Activated T-cell treated with anti-CD3 and anti-CD28 coated beads, Interleukin-2, amount 50 U/mL, for 4 hours (primary cell): ENCODE measurements at regions not wholly inside any gene's neighbourhood (a gene's known extent, or its start where the extent isn't known, plus 50 kb on each side); places are given as distances from the start of the nearest gene placed in this dataset.

Experiments
- ATAC-seq, 2 donors: fragments of 200-7000 bp; cut with Tn5 transposase; one replicate each; pipeline ENCODE4 v1.10.0; 2021
- DNase-seq: peaks from one replicate; pipeline ENCODE4 v3.0.0-alpha.2; 2020
- H3K27me3 Mint-ChIP-seq: one replicate; pipeline ENCODE4 v1.8.0; 2021; ENCODE audit warnings: low read depth, mixed read lengths
- H3K36me3 Mint-ChIP-seq: one replicate; pipeline ENCODE4 v1.8.0; 2022; ENCODE audit warnings: mixed read lengths; ENCODE audit not compliant: insufficient read depth
- H3K4me1 Mint-ChIP-seq: one replicate; pipeline ENCODE4 v1.8.0; 2021; ENCODE audit warnings: low read depth, mixed read lengths
- H3K4me3 Mint-ChIP-seq: one replicate; pipeline ENCODE4 v1.8.0; 2021; ENCODE audit warnings: mild to moderate bottlenecking, moderate library complexity, mixed read lengths
- H3K9me3 Mint-ChIP-seq: one replicate; pipeline ENCODE4 v1.8.0; 2021; ENCODE audit warnings: mixed read lengths

- DNase-seq (no peak), ATAC-seq (no peak)
- Mint-ChIP-seq H3K9me3 (no peaks in the 10 kb centered on the region), H3K4me3 (no peak overlapping the region), H3K36me3 (no peaks in the 10 kb centered on the region), H3K4me1 (no peaks in the 10 kb centered on the region), H3K27me3 (no peaks in the 10 kb centered on the region)
Observed at GRCh38 chr6:84492241-84493165, 265.1 kb upstream of the CEP162 start.

- no peaks in the 10 kb centered on the region for H3K4me1 Mint-ChIP-seq
- no peaks in the 10 kb centered on the region for H3K9me3 Mint-ChIP-seq
- H3K27me3 Mint-ChIP-seq, result no peaks in the 10 kb centered on the region
- no peaks in the 10 kb centered on the region for H3K36me3 Mint-ChIP-seq
- ATAC-seq (no peak), DNase-seq (no peak)
- H3K4me3 Mint-ChIP-seq, result no peak overlapping the region
Observed at GRCh38 chr6:84489598-84489997, 262.2 kb upstream of the CEP162 start.

GRCh38 chr6:84486526-84486925, 259.1 kb upstream of the CEP162 start:
- no peak overlapping the region for H3K4me3 Mint-ChIP-seq
- ATAC-seq, result no peak

GRCh38 chr6:84469144-84469543, 241.7 kb upstream of the CEP162 start:
- H3K4me3 Mint-ChIP-seq, result no peak overlapping the region
- ATAC-seq (no peak), DNase-seq (no peak)
- no peaks in the 10 kb centered on the region for H3K36me3 Mint-ChIP-seq
- H3K4me1 Mint-ChIP-seq, result no peaks in the 10 kb centered on the region
- H3K27me3 Mint-ChIP-seq, result no peaks in the 10 kb centered on the region
- peaks cover 8% of the 10 kb centered on the region for H3K9me3 Mint-ChIP-seq

More at GRCh38 chr6:84486526-84486925, 259.1 kb upstream of the CEP162 start:
- Mint-ChIP-seq H3K9me3 (no peaks in the 10 kb centered on the region), H3K27me3 (no peaks in the 10 kb centered on the region), H3K36me3 (no peaks in the 10 kb centered on the region), H3K4me1 (no peaks in the 10 kb centered on the region)
- no peak for DNase-seq

- DNase-seq (no peak), ATAC-seq (no peak)
- no peaks in the 10 kb centered on the region for H3K4me1 Mint-ChIP-seq
- no peaks in the 10 kb centered on the region for H3K27me3 Mint-ChIP-seq
- no peaks in the 10 kb centered on the region for H3K36me3 Mint-ChIP-seq
- no peak overlapping the region for H3K4me3 Mint-ChIP-seq
- H3K9me3 Mint-ChIP-seq, result no peaks in the 10 kb centered on the region
Observed at GRCh38 chr6:84467296-84467695, 239.9 kb upstream of the CEP162 start.

GRCh38 chr6:84466511-84466910, 239.1 kb upstream of the CEP162 start:
- ATAC-seq, result no peak

GRCh38 chr6:84464471-84464870, 237.0 kb upstream of the CEP162 start:
- Mint-ChIP-seq H3K36me3 (no peaks in the 10 kb centered on the region), H3K27me3 (no peaks in the 10 kb centered on the region), H3K9me3 (no peaks in the 10 kb centered on the region), H3K4me3 (no peak overlapping the region), H3K4me1 (no peaks in the 10 kb centered on the region)
- DNase-seq, result no peak
- ATAC-seq, result no peak

More at GRCh38 chr6:84466511-84466910, 239.1 kb upstream of the CEP162 start:
- DNase-seq, result no peak
- Mint-ChIP-seq H3K4me3 (no peak overlapping the region), H3K9me3 (no peaks in the 10 kb centered on the region), H3K4me1 (no peaks in the 10 kb centered on the region), H3K36me3 (no peaks in the 10 kb centered on the region), H3K27me3 (no peaks in the 10 kb centered on the region)

GRCh38 chr6:84462698-84463097, 235.3 kb upstream of the CEP162 start:
- DNase-seq (no peak), ATAC-seq (no peak)
- Mint-ChIP-seq H3K4me3 (no peak overlapping the region), H3K27me3 (no peaks in the 10 kb centered on the region), H3K36me3 (no peaks in the 10 kb centered on the region), H3K9me3 (no peaks in the 10 kb centered on the region), H3K4me1 (no peaks in the 10 kb centered on the region)

- Mint-ChIP-seq H3K4me1 (no peaks in the 10 kb centered on the region), H3K4me3 (no peak overlapping the region), H3K36me3 (no peaks in the 10 kb centered on the region), H3K27me3 (no peaks in the 10 kb centered on the region), H3K9me3 (no peaks in the 10 kb centered on the region)
- DNase-seq (no peak), ATAC-seq (no peak)
Observed at GRCh38 chr6:84461461-84461860, 234.0 kb upstream of the CEP162 start.

- ATAC-seq (no peak), DNase-seq (no peak)
- Mint-ChIP-seq H3K9me3 (no peaks in the 10 kb centered on the region), H3K4me1 (no peaks in the 10 kb centered on the region), H3K36me3 (no peaks in the 10 kb centered on the region), H3K27me3 (no peaks in the 10 kb centered on the region), H3K4me3 (no peak overlapping the region)
Observed at GRCh38 chr6:84460491-84460890, 233.0 kb upstream of the CEP162 start.

- ATAC-seq, result no peak
- Mint-ChIP-seq H3K27me3 (no peaks in the 10 kb centered on the region), H3K4me3 (no peak overlapping the region), H3K36me3 (no peaks in the 10 kb centered on the region), H3K4me1 (no peaks in the 10 kb centered on the region), H3K9me3 (no peaks in the 10 kb centered on the region)
- no peak for DNase-seq
Observed at GRCh38 chr6:84459401-84459800, 232.0 kb upstream of the CEP162 start.

GRCh38 chr6:84458271-84458670, 230.8 kb upstream of the CEP162 start:
- Mint-ChIP-seq H3K9me3 (no peaks in the 10 kb centered on the region), H3K4me1 (no peaks in the 10 kb centered on the region), H3K27me3 (no peaks in the 10 kb centered on the region), H3K36me3 (no peaks in the 10 kb centered on the region), H3K4me3 (no peak overlapping the region)
- DNase-seq (no peak), ATAC-seq (no peak)

- no peak for ATAC-seq
- H3K4me1 Mint-ChIP-seq, result no peaks in the 10 kb centered on the region
- no peaks in the 10 kb centered on the region for H3K36me3 Mint-ChIP-seq
- H3K27me3 Mint-ChIP-seq, result no peaks in the 10 kb centered on the region
- H3K9me3 Mint-ChIP-seq, result peaks cover 3% of the 10 kb centered on the region
- no peak for DNase-seq
- no peak overlapping the region for H3K4me3 Mint-ChIP-seq
Observed at GRCh38 chr6:84457276-84457675, 229.8 kb upstream of the CEP162 start.

GRCh38 chr6:84456803-84457202, 229.4 kb upstream of the CEP162 start:
- peaks cover 3% of the 10 kb centered on the region for H3K9me3 Mint-ChIP-seq
- H3K4me1 Mint-ChIP-seq, result no peaks in the 10 kb centered on the region
- ATAC-seq (no peak), DNase-seq (no peak)
- H3K36me3 Mint-ChIP-seq, result no peaks in the 10 kb centered on the region
- H3K27me3 Mint-ChIP-seq, result no peaks in the 10 kb centered on the region
- no peak overlapping the region for H3K4me3 Mint-ChIP-seq

GRCh38 chr6:84455511-84456029, 228.1 kb upstream of the CEP162 start:
- no peaks in the 10 kb centered on the region for H3K27me3 Mint-ChIP-seq

More at GRCh38 chr6:84455511-84456029, 228.1 kb upstream of the CEP162 start:
- Mint-ChIP-seq H3K4me3 (no peak overlapping the region), H3K9me3 (peaks cover 3% of the 10 kb centered on the region), H3K4me1 (no peaks in the 10 kb centered on the region), H3K36me3 (no peaks in the 10 kb centered on the region)
- DNase-seq, result no peak
- ATAC-seq, result no peak
